Breast epithelium (tissue), 4 donors: ENCODE measurements at regions not wholly inside any gene's neighbourhood (a gene's known extent, or its start where the extent isn't known, plus 50 kb on each side); places are given as distances from the start of the nearest gene placed in this dataset.

Experiments
- DNase-seq, 2 donors: peaks; one replicate each; pipeline ENCODE4 v3.0.0-alpha.2; 2019; ENCODE audit warnings: low spot score in 2 of 2
- H3K27ac ChIP-seq, 2 donors: fragments of 200-600 bp; sonication (generic) in 1 of 2; one replicate each; pipeline ENCODE4 v1.5.1; 2016 to 2019; ENCODE audit warnings: mild to moderate bottlenecking in 1 of 2
- H3K27me3 ChIP-seq, 2 donors: fragments of 200-600 bp; sonication (generic) in 1 of 2; one replicate each; pipeline versions ENCODE4 v1.5.1 to v1.6.0; 2017 to 2019; ENCODE audit warnings: control low read depth in 1 of 2, mild to moderate bottlenecking in 1 of 2
- H3K36me3 ChIP-seq: fragments of 200-600 bp; one replicate; pipeline ENCODE4 v1.5.1; 2019
- H3K4me1 ChIP-seq, 2 donors: fragments of 200-600 bp; sonication (generic); one replicate each; pipeline ENCODE4 v1.5.1; 2016 to 2019; ENCODE audit warnings: control low read depth in 1 of 2
- H3K4me3 ChIP-seq, 3 donors: fragments of 200-600 bp; sonication (generic); 1 replicate in 2 of 3; 2 replicates in 1 of 3; pipeline ENCODE4 v1.5.1; 2016 to 2019; ENCODE audit warnings: mild to moderate bottlenecking in 3 of 3, moderate library complexity in 2 of 3
- H3K9me3 ChIP-seq, 2 donors: fragments of 200-600 bp; sonication (generic) in 1 of 2; one replicate each; pipeline ENCODE4 v1.5.1; 2016 to 2019; ENCODE audit warnings: control low read depth in 1 of 2
- POLR2A ChIP-seq: fragments of 450-650 bp; IDR thresholded peaks from one replicate; pipeline ENCODE4 v1.6.1; 2016; ENCODE audit warnings: antibody characterized with exemption, mild to moderate bottlenecking, moderate library complexity
- POLR2AphosphoS5 ChIP-seq, 3 donors: sonication (generic); formaldehyde crosslinking; IDR thresholded peaks; one replicate each; pipeline ENCODE4 v1.6.1; 2017; ENCODE audit warnings: antibody characterized with exemption in 3 of 3
- intact Hi-C: fragments of 100-400 bp; cut with DNase I; formaldehyde crosslinking; loops from one replicate; pipeline ENCODE4 v1.15.1; 2023; ENCODE audit warnings: low total_unique reads
- TF ChIP-seq, protein P1 (sequence below), 3 donors: fragments of 450-650 bp; IDR thresholded peaks; one replicate each; pipeline ENCODE4 v1.5.1; 2016 to 2017; ENCODE audit warnings: antibody characterized with exemption in 3 of 3, mild to moderate bottlenecking in 3 of 3, moderate library complexity in 3 of 3

DNA sequence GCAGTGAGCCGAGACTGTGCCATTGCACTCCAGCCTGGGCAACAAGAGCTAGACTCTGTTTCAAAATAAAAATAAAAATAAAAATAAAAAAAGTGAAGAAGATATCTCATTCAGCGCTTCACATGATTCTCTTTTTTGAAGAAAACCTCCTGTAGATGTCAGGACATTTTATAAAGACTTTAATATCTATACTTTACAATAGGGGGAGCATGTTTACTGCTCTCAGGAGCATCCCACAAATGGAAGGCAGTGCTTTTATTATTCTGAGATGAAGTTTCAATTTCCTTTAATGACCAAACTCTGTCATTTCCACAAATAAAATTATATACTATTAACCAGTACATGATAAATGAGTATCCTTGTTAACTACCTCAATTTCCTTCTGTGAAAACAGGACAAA lies 118.7 kb upstream of the MYOCD start:
- H3K4me3 ChIP-seq = no peak overlapping the region
- H3K9me3 ChIP-seq = no peaks in the 10 kb centered on the region
- DNase-seq = no peak
- H3K36me3 ChIP-seq = no peaks in the 10 kb centered on the region
- no peaks in the 10 kb centered on the region for H3K27me3 ChIP-seq
- no peaks in the 10 kb centered on the region for H3K4me1 ChIP-seq
- TF ChIP-seq, protein P1, sequence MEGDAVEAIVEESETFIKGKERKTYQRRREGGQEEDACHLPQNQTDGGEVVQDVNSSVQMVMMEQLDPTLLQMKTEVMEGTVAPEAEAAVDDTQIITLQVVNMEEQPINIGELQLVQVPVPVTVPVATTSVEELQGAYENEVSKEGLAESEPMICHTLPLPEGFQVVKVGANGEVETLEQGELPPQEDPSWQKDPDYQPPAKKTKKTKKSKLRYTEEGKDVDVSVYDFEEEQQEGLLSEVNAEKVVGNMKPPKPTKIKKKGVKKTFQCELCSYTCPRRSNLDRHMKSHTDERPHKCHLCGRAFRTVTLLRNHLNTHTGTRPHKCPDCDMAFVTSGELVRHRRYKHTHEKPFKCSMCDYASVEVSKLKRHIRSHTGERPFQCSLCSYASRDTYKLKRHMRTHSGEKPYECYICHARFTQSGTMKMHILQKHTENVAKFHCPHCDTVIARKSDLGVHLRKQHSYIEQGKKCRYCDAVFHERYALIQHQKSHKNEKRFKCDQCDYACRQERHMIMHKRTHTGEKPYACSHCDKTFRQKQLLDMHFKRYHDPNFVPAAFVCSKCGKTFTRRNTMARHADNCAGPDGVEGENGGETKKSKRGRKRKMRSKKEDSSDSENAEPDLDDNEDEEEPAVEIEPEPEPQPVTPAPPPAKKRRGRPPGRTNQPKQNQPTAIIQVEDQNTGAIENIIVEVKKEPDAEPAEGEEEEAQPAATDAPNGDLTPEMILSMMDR (IDR thresholded peaks at IDR 0.05) = no peak
- TF ChIP-seq POLR2AphosphoS5 (IDR thresholded peaks at IDR 0.05) = no peak
- no peak for TF ChIP-seq POLR2A
- intact Hi-C loops = no loop called here
- H3K27ac ChIP-seq = no peak overlapping the region

DNA sequence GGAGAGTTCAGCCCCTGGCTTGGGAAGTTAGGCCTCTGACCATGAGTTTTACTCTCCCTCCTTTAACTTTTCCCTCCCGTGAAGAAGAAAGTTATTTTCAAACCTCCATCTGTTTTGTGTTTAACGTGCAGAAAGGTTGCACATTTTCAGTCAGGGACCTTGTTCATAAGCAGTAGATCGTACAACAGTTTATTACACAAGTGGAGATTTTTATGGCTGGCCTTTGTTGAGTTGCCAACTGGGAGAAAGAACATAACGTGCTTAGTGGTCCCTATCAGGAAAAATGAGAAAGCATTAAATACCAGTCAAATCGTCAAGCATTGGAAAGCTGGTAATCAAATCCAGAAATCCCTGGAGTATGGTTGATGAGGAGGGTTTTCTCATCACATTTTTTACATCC lies 117.9 kb upstream of the MYOCD start:
- no peak overlapping the region for H3K27ac ChIP-seq
- TF ChIP-seq POLR2A (no peak), POLR2AphosphoS5 (IDR thresholded peaks at IDR 0.05) (no peak)
- TF ChIP-seq, protein P1 (IDR thresholded peaks at IDR 0.05) = no peak
- no peak for DNase-seq
- intact Hi-C loops = no loop called here
- H3K4me1 ChIP-seq = no peaks in the 10 kb centered on the region
- no peak overlapping the region for H3K4me3 ChIP-seq
- no peaks in the 10 kb centered on the region for H3K36me3 ChIP-seq
- no peaks in the 10 kb centered on the region for H3K27me3 ChIP-seq
- no peaks in the 10 kb centered on the region for H3K9me3 ChIP-seq

DNA sequence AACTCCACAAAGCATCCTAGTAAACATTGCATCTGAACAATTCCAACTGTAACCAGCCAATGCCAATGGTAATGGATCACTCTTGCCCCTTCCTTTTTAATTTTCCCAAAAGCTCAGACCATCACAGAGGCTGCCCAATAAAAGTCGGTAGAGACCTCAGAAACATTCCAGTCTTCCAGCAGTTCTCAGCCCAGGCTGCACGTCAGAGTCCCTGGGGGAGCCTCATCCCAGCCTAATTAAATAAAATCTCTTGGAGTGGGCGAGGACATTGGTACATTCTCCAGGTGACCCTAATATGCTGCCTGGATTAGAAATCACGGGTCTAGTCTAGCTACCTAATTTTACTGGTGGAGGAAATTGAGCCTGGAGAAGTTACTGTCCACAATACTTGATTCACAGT lies 117.1 kb upstream of the MYOCD start:
- Histone ChIP-seq H3K27ac (no peak overlapping the region), H3K27me3 (no peaks in the 10 kb centered on the region), H3K36me3 (no peaks in the 10 kb centered on the region), H3K4me3 (no peak overlapping the region), H3K9me3 (no peaks in the 10 kb centered on the region), H3K4me1 (no peaks in the 10 kb centered on the region)
- intact Hi-C loops = no loop called here
- TF ChIP-seq POLR2A (no peak), POLR2AphosphoS5 (IDR thresholded peaks at IDR 0.05) (no peak)
- TF ChIP-seq, protein P1 (IDR thresholded peaks at IDR 0.05) = no peak
- DNase-seq = no peak

DNA sequence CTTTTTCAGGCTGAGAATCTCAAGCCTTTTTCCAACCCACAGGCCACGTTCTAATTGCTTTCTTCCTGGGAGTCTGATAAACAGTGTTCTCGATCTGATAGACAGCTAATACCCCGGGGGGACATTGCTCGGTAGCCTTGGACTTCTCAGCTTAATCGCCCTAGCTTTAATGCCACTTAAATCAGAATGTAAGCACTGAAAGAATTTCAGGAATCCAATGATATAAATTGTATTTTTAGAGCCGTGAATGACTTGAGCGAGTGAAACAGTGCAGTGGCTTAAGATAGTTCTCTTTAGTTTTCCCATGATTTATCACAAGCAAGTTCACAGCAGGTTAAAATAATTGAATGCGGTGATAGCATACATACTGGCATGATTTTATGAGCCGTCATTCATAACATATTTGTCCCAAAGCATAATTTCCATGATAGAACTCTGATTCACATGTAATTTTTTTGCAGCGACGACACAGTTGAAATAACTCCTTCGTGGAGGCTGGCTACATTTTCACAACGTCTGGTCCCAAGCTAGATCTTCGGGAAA lies 116.1 kb upstream of the MYOCD start:
- intact Hi-C loops = loop anchor here (10.0 kb wide), 1 partner anchor 115 kb away; the partner anchor contains the start of gene MYOCD

DNA sequence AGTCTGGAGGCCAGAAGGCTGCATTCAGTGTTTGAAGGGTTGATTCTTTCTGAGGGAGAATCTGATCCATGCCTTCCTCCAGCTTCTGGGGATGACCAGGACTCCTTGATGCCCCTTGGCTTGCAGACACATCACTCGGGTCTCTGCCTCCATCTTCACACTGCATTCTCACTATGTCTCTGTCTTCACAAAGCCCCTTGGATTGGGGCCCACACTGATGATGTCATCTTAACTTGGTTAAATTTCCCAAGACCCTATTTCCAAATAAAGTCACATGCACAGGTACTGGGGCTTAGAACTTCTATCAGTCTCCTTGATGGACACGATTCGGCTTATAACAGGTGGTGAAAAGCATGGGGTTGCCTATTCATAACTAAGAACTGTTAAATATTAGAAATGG lies 112.1 kb upstream of the MYOCD start:
- no peak for DNase-seq
- TF ChIP-seq POLR2AphosphoS5 (IDR thresholded peaks at IDR 0.05) (no peak), POLR2A (no peak)
- TF ChIP-seq, protein P1 (IDR thresholded peaks at IDR 0.05) = no peak
- Histone ChIP-seq H3K9me3 (no peaks in the 10 kb centered on the region), H3K4me1 (no peaks in the 10 kb centered on the region), H3K27me3 (no peaks in the 10 kb centered on the region), H3K4me3 (no peak overlapping the region), H3K36me3 (no peaks in the 10 kb centered on the region), H3K27ac (no peak overlapping the region)
- intact Hi-C loops = loop anchor here (10.0 kb wide), 1 partner anchor 111 kb away; the partner anchor contains the start of gene MYOCD

More for the DNA sequence above, 116.1 kb upstream of the MYOCD start:
- Histone ChIP-seq H3K4me3 (no peak overlapping the region), H3K27me3 (no peaks in the 10 kb centered on the region), H3K4me1 (no peaks in the 10 kb centered on the region), H3K36me3 (no peaks in the 10 kb centered on the region), H3K9me3 (no peaks in the 10 kb centered on the region), H3K27ac (no peak overlapping the region)
- TF ChIP-seq POLR2AphosphoS5 (IDR thresholded peaks at IDR 0.05) (no peak), POLR2A (no peak)
- TF ChIP-seq, protein P1 (IDR thresholded peaks at IDR 0.05) = no peak
- DNase-seq = no peak
